ENCODE measurements at regions not wholly inside any gene's neighbourhood (a gene's known extent, or its start where the extent isn't known, plus 50 kb on each side); places are given as distances from the start of the nearest gene placed in this dataset.
"Not testable (repeated sequence)": the region's sequence is repeated elsewhere in the genome, so short reads cannot be mapped to it uniquely, and the experiment has no call there.

DNA sequence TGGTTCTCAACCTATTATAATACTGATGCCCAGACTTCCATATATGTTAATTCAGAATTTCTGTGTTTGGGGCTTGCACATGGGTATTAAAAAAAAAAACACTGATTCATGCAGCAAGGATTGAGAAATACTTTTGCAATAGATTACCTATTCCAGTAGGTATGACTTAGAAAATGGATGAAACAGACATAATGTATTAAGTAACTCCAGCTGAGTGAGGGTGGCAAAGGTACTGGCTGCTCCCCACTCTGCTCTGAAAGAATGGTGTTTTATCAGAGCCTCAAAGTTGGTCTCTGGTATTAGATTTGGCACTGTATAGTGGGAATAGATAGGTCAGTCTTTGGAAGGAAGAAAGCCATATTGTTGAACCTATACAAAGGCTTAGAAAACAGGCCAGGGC lies 234.3 kb upstream of the FOLH1 start:
- H3K18ac ChIP-seq (ENCODE audit: low read length): no peak overlapping the region
- H3K23ac ChIP-seq (ENCODE audit: low read depth, low read length, poor library complexity): no peak overlapping the region
- H4K8ac ChIP-seq (ENCODE audit: low read depth, low read length): no peak overlapping the region
- no peak overlapping the region for H2BK5ac ChIP-seq (ENCODE audit: low read length)
- H2BK15ac ChIP-seq (ENCODE audit: low read length): no peak overlapping the region
- no peak overlapping the region for H3K14ac ChIP-seq (ENCODE audit: low read length)
- H3K4me1 ChIP-seq (ENCODE audit: control insufficient read depth in 2 of 2, insufficient read depth in 1 of 2, low read depth in 1 of 2, low read length in 2 of 2): no peaks in the 10 kb centered on the region
- H2AK5ac ChIP-seq (ENCODE audit: low read depth, low read length): no peak overlapping the region
- no peaks in the 10 kb centered on the region for H3K36me3 ChIP-seq (replicated peaks in 1 of 2; ENCODE audit: control insufficient read depth in 2 of 2, insufficient read depth in 2 of 2, low read length in 2 of 2)
- no peak overlapping the region for H2BK12ac ChIP-seq (ENCODE audit: low read length)
- H3K79me1 ChIP-seq (ENCODE audit: low read depth, low read length): no peaks in the 10 kb centered on the region
- H2AFZ ChIP-seq (ENCODE audit: low read length): no peak overlapping the region
- H3K4me2 ChIP-seq (ENCODE audit: insufficient read depth, low read length, poor library complexity, severe bottlenecking): no peak overlapping the region
- H3K4me3 ChIP-seq (ENCODE audit: low read length in 2 of 2): no peak overlapping the region
- no peak overlapping the region for H2BK120ac ChIP-seq (ENCODE audit: low read depth, low read length)
- H3K9me3 ChIP-seq (replicated peaks in 1 of 2; ENCODE audit: control insufficient read depth in 2 of 2, insufficient read depth in 1 of 2, low read depth in 1 of 2, low read length in 2 of 2): no peaks in the 10 kb centered on the region
- H3K4ac ChIP-seq (ENCODE audit: low read length): no peak overlapping the region
- no peak overlapping the region for H3K27ac ChIP-seq (replicated peaks; ENCODE audit: low read length)
- DNase-seq (ENCODE audit: low spot score): no peak
- no peak overlapping the region for H4K91ac ChIP-seq (ENCODE audit: low read depth, low read length, poor library complexity)
- H3K9ac ChIP-seq (ENCODE audit: low read depth, low read length, poor library complexity): no peak overlapping the region
- H3K27me3 ChIP-seq (ENCODE audit: control insufficient read depth in 3 of 3, insufficient read depth in 3 of 3, low read depth in 1 of 3, low read length in 3 of 3): no peaks in the 10 kb centered on the region

DNA sequence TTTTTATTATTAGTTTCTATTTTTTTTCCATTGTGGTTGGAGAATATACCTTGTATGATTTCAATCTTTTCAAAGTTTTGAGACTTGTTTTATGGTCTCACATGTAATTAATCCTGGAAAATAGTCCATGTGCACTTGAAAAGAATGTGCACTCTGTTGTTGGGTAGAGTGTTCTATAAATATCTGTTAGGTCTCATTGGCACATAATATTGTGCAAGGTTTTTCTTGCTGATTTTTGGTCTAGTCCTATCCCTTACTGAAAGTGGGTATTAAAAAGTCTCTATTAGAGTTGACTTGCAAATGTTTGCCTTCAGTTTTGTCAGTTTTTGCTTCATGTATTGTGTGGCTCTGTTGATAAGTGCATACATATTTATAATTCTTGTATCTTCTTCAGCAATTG lies 231.5 kb upstream of the FOLH1 start:
- H2BK15ac ChIP-seq (ENCODE audit: low read length); H3K4me2 ChIP-seq (ENCODE audit: insufficient read depth, low read length, poor library complexity, severe bottlenecking); H3K14ac ChIP-seq (ENCODE audit: low read length); H4K8ac ChIP-seq (ENCODE audit: low read depth, low read length); H2BK12ac ChIP-seq (ENCODE audit: low read length); H4K91ac ChIP-seq (ENCODE audit: low read depth, low read length, poor library complexity); H3K4me3 ChIP-seq (ENCODE audit: low read length in 2 of 2); H3K18ac ChIP-seq (ENCODE audit: low read length); H2BK5ac ChIP-seq (ENCODE audit: low read length); H3K27me3 ChIP-seq (ENCODE audit: control insufficient read depth in 3 of 3, insufficient read depth in 3 of 3, low read depth in 1 of 3, low read length in 3 of 3); H2BK120ac ChIP-seq (ENCODE audit: low read depth, low read length); H2AK5ac ChIP-seq (ENCODE audit: low read depth, low read length); H3K36me3 ChIP-seq (replicated peaks in 1 of 2; ENCODE audit: control insufficient read depth in 2 of 2, insufficient read depth in 2 of 2, low read length in 2 of 2); H3K9ac ChIP-seq (ENCODE audit: low read depth, low read length, poor library complexity); H3K4me1 ChIP-seq (ENCODE audit: control insufficient read depth in 2 of 2, insufficient read depth in 1 of 2, low read depth in 1 of 2, low read length in 2 of 2); H3K23ac ChIP-seq (ENCODE audit: low read depth, low read length, poor library complexity); H3K27ac ChIP-seq (replicated peaks; ENCODE audit: low read length); H3K9me3 ChIP-seq (replicated peaks in 1 of 2; ENCODE audit: control insufficient read depth in 2 of 2, insufficient read depth in 1 of 2, low read depth in 1 of 2, low read length in 2 of 2); H3K79me1 ChIP-seq (ENCODE audit: low read depth, low read length); DNase-seq (ENCODE audit: low spot score); H2AFZ ChIP-seq (ENCODE audit: low read length); H3K4ac ChIP-seq (ENCODE audit: low read length): not testable (repeated sequence)

DNA sequence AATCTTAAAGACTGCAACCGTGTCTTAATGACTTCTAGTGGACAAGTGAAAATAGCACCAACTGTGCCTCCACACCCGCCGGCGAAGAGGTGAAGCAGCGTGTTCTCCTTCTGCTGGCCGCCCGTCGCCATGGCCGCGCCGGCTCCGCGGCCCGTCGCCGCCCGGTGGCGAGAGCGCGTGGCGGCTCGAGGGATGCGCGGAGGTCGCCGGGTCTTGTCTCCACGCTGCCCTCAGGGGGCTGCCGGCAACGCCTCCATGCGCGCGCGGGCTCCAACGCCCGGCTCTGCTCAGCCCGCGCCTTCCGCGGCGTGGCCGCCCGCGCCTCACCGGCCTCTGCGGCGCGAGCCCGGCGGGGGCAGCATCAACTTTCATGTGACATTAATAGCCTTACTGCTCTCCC lies 225.9 kb upstream of the FOLH1 start:
- H3K4me3 ChIP-seq (ENCODE audit: low read length in 2 of 2); H3K4me2 ChIP-seq (ENCODE audit: insufficient read depth, low read length, poor library complexity, severe bottlenecking); H3K27me3 ChIP-seq (ENCODE audit: control insufficient read depth in 3 of 3, insufficient read depth in 3 of 3, low read depth in 1 of 3, low read length in 3 of 3); H2BK15ac ChIP-seq (ENCODE audit: low read length); H4K91ac ChIP-seq (ENCODE audit: low read depth, low read length, poor library complexity); H3K14ac ChIP-seq (ENCODE audit: low read length); H3K23ac ChIP-seq (ENCODE audit: low read depth, low read length, poor library complexity); H2BK120ac ChIP-seq (ENCODE audit: low read depth, low read length); H3K18ac ChIP-seq (ENCODE audit: low read length); H2AK5ac ChIP-seq (ENCODE audit: low read depth, low read length); H4K8ac ChIP-seq (ENCODE audit: low read depth, low read length); H3K4me1 ChIP-seq (ENCODE audit: control insufficient read depth in 2 of 2, insufficient read depth in 1 of 2, low read depth in 1 of 2, low read length in 2 of 2); DNase-seq (ENCODE audit: low spot score); H2AFZ ChIP-seq (ENCODE audit: low read length); H3K27ac ChIP-seq (replicated peaks; ENCODE audit: low read length); H3K36me3 ChIP-seq (replicated peaks in 1 of 2; ENCODE audit: control insufficient read depth in 2 of 2, insufficient read depth in 2 of 2, low read length in 2 of 2); H3K4ac ChIP-seq (ENCODE audit: low read length); H2BK5ac ChIP-seq (ENCODE audit: low read length); H2BK12ac ChIP-seq (ENCODE audit: low read length); H3K9me3 ChIP-seq (replicated peaks in 1 of 2; ENCODE audit: control insufficient read depth in 2 of 2, insufficient read depth in 1 of 2, low read depth in 1 of 2, low read length in 2 of 2); H3K79me1 ChIP-seq (ENCODE audit: low read depth, low read length); H3K9ac ChIP-seq (ENCODE audit: low read depth, low read length, poor library complexity): not testable (repeated sequence)
- no CpG with 5 or more reads among the region's 49 CpGs for WGBS, 2 donors (ENCODE audit: extremely low coverage in 2 of 2, insufficient read length in 2 of 2, insufficient replicate concordance in 1 of 2)

DNA sequence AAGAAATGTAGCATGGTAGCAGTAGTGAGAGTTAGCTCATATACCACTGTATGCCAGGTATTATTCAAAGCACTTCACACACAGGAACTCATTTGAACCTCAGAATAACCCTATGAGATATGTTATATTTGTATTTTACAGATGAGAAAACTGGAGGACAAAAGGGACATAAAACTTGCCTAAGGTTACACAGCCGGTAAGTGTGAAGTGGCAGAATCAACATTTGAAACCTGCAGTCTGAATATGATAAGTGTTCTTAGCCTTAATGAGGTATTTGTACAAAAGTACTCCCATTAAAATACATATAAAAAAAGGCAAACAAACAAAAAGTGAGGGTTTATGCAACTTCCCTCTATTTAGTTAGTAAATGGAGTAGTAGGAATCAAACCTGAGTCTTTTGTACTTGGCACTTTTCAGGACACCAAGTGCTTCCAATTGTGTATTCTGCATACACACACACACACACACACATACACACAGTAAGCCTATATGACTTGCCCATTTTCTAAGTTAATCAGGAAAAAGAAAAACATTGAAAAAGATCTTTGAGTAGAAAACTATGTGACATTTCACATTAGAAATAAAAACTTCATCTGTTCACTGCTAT lies 223.9 kb upstream of the FOLH1 start:
- no peak overlapping the region for H3K4ac ChIP-seq (ENCODE audit: low read length)
- no peak overlapping the region for H3K14ac ChIP-seq (ENCODE audit: low read length)
- H2BK120ac ChIP-seq (ENCODE audit: low read depth, low read length): no peak overlapping the region
- no peak overlapping the region for H2AFZ ChIP-seq (ENCODE audit: low read length)
- no peak overlapping the region for H3K4me2 ChIP-seq (ENCODE audit: insufficient read depth, low read length, poor library complexity, severe bottlenecking)
- H2BK5ac ChIP-seq (ENCODE audit: low read length): no peak overlapping the region
- no peaks in the 10 kb centered on the region for H3K4me1 ChIP-seq (ENCODE audit: control insufficient read depth in 2 of 2, insufficient read depth in 1 of 2, low read depth in 1 of 2, low read length in 2 of 2)
- WGBS, 2 donors (ENCODE audit: extremely low coverage in 2 of 2, insufficient read length in 2 of 2, insufficient replicate concordance in 1 of 2): no CpG with 5 or more reads among the region's 1 CpG
- no peak overlapping the region for H2BK15ac ChIP-seq (ENCODE audit: low read length)
- H3K79me1 ChIP-seq (ENCODE audit: low read depth, low read length): no peaks in the 10 kb centered on the region
- no peak overlapping the region for H4K8ac ChIP-seq (ENCODE audit: low read depth, low read length)
- H3K9me3 ChIP-seq (replicated peaks in 1 of 2; ENCODE audit: control insufficient read depth in 2 of 2, insufficient read depth in 1 of 2, low read depth in 1 of 2, low read length in 2 of 2): no peaks in the 10 kb centered on the region
- H4K91ac ChIP-seq (ENCODE audit: low read depth, low read length, poor library complexity): no peak overlapping the region
- no peak overlapping the region for H3K23ac ChIP-seq (ENCODE audit: low read depth, low read length, poor library complexity)
- no peak overlapping the region for H3K9ac ChIP-seq (ENCODE audit: low read depth, low read length, poor library complexity)
- H2AK5ac ChIP-seq (ENCODE audit: low read depth, low read length): no peak overlapping the region
- no peaks in the 10 kb centered on the region for H3K36me3 ChIP-seq (replicated peaks in 1 of 2; ENCODE audit: control insufficient read depth in 2 of 2, insufficient read depth in 2 of 2, low read length in 2 of 2)
- no peak for DNase-seq (ENCODE audit: low spot score)
- no peak overlapping the region for H3K18ac ChIP-seq (ENCODE audit: low read length)
- H3K27me3 ChIP-seq (ENCODE audit: control insufficient read depth in 3 of 3, insufficient read depth in 3 of 3, low read depth in 1 of 3, low read length in 3 of 3): no peaks in the 10 kb centered on the region
- no peak overlapping the region for H3K27ac ChIP-seq (replicated peaks; ENCODE audit: low read length)
- no peak overlapping the region for H3K4me3 ChIP-seq (ENCODE audit: low read length in 2 of 2)
- H2BK12ac ChIP-seq (ENCODE audit: low read length): no peak overlapping the region
